GM18858 (cell line): ENCODE measurements at regions not wholly inside any gene's neighbourhood (a gene's known extent, or its start where the extent isn't known, plus 50 kb on each side); places are given as distances from the start of the nearest gene placed in this dataset.
A peak's percentile ranks its signal among the peaks of the same experiment; 100 is the strongest.
"Not testable (repeated sequence)": the region's sequence is repeated elsewhere in the genome, so short reads cannot be mapped to it uniquely, and the experiment has no call there.

ENCODE experiments used
- ATAC-seq: cut with Tn5 transposase; IDR thresholded peaks from one replicate; pipeline ENCODE4 v1.9.1; 2021; ENCODE audit not compliant: unreplicated experiment

GRCh38 chr20:26218301-26218700 is 521.6 kb upstream of the ZNF337 start:
- ATAC-seq = no peak

DNA sequence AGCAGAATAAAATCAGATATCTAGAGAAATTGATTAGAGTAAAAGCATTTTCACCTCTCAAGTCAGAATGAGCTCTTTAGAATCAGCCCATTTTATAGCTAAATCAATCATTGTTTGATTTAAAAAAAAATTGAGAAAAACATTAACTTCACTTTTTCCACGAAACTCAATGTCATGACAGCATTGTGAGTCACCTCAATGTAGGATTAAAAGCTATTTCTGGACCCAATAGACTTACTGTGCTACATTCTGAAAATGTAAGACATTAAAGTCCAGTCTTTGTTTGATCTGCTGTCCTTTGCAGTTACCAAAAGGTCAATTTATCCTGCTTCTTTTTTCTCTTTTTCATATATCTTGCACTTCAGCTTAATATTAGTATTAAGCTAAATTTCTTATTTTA is 519.4 kb upstream of the ZNF337 start:
- no peak for ATAC-seq

GRCh38 chr20:26214991-26215390 is 518.3 kb upstream of the ZNF337 start:
- no peak for ATAC-seq

GRCh38 chr20:26209171-26209941 is 512.7 kb upstream of the ZNF337 start:
- ATAC-seq = no peak

GRCh38 chr20:26208296-26209091 is 511.8 kb upstream of the ZNF337 start:
- no peak for ATAC-seq

DNA sequence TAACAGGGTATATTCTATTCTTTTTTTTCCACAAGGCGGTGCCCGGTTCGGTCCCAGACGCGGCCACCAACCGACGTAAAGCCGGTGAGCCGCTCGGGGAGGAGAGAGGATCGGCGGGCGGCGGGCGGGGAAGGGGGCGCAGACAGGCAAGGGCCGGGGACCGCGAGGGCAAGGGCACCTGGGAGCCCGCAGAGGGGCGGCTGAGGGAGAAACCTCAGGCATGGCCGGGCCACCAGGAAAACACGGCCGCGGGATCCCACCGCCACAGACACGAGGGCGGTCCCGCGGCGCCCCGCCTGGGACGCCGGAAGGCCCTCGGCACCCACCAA is 511.3 kb upstream of the ZNF337 start:
- ATAC-seq = not testable (repeated sequence)

DNA sequence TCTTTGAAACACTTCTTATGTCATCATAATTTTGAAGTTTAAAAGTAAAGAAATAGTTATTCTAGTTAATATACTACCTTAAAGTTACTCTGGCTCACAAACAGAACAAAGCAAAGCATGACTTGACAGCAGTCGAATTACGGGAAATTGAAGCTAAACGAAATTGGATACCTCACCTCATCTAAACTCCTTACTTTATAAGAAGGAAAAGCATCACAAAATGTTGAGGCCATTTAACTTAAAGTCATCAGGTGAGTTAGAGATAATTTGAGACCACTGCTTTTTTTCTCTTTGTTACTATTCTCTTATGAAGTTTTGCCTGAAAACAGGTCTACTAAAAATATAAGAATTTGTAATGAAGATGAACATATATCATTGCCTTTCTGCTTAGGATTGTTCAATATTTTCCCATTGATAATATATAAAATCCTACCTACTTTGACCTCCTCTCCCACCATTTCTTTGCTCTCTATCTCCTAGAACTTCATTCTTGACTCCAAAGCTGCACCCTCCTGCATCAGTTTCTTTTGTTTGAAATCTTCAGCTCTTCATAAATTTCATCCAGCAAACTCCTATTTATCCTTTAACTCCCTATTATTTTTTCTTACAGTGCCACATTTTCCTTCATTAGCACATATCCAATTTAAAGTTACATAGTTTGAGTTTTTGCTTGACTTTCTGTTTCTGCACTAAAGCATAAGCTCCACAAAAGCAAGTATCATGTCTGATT is 510.7 kb upstream of the ZNF337 start:
- no peak for ATAC-seq

GRCh38 chr20:26205350-26205749 is 508.7 kb upstream of the ZNF337 start:
- ATAC-seq = no peak

- not testable (repeated sequence) for ATAC-seq
Observed at GRCh38 chr20:26201026-26201425, 504.4 kb upstream of the ZNF337 start.

GRCh38 chr20:26187329-26187728 is 490.7 kb upstream of the ZNF337 start:
- peak; percentile 76 for ATAC-seq

DNA sequence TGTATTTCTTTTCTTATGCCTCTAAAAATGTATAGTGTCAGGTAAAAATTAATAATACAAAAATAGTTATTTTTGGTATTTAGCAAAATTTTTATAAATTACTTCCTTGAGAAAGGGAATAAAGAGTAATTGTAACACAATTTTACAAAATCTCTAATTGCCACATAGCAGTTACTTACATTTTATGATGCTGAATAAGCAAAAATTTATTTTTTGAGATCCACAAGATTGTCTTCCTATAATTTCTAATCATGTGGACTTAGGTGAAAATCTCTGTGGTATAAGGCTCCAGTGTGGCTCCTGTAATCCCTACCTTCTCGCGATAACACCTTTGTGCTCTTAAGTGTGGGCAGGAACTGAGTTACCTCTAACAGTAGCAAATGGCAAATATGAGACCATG is 487.1 kb upstream of the ZNF337 start:
- not testable (repeated sequence) for ATAC-seq

GRCh38 chr20:26181364-26181763 is 484.7 kb upstream of the ZNF337 start:
- ATAC-seq = not testable (repeated sequence)

GRCh38 chr20:26171875-26172274 is 475.2 kb upstream of the ZNF337 start:
- not testable (repeated sequence) for ATAC-seq

GRCh38 chr20:26169506-26169905 is 472.9 kb upstream of the ZNF337 start:
- ATAC-seq = no peak

DNA sequence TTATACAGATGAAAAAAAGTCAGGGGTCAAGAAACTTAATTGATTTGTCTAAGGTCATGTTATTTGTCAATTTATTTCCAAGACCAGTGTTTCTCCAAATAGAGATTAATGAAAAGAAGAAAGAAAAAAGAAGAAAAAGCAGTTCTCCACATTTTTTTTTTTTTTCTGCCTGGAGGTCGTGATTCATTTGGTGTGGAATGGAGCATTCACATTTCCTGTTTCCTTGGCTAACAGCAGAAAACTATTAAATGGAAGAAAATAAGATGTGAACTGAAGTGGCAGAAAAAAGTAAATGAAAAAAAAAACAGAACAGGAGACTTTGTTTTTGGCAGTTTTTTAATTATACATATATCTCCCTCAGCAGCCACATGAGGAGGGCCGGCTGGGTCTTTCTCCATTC is 470.8 kb upstream of the ZNF337 start:
- ATAC-seq = no peak

DNA sequence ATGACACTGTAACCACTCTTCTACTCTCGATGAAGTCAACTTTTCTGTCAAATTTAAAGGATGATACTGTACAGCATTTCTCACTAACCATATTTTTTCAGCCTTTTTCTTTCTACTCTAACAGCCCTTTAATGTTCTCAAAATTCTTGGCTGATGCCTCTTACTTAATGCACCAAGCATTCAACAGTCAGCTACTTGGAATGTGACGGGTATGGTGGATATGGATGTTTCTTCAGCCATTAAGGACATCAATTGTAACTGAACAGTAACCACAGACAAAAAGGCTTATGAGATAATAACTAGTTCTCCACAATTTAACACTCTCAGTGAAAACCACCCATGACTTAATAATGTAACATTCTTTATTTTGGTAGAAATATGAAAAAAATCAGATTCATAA is 467.2 kb upstream of the ZNF337 start:
- ATAC-seq = no peak

DNA sequence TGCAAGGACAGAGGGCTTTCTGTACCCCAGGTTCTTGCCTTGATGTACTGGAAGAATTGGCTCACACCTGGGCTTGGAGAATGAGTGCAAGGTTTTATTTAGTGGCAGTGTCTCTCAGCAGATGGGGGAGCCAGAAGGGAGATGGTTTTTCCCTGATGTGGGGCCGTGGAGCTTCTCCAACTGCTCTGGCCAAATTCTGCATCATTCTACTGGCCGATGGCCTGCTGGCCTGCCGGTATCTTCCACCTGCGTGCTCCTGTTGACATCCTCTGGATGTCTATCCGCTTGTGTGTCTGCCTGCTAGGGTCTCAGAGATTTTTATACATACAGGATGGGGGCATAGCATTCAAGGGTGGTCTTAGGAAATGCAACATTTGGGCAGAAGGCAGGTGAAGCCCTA is 466.5 kb upstream of the ZNF337 start:
- not testable (repeated sequence) for ATAC-seq

- not testable (repeated sequence) for ATAC-seq
Observed at GRCh38 chr20:26161741-26162140, 465.1 kb upstream of the ZNF337 start.

GRCh38 chr20:26160916-26161315 is 464.3 kb upstream of the ZNF337 start:
- ATAC-seq = not testable (repeated sequence)

GRCh38 chr20:26154224-26154623 is 457.6 kb upstream of the ZNF337 start:
- no peak for ATAC-seq

- no peak for ATAC-seq
Observed at GRCh38 chr20:26135325-26136110, 438.9 kb upstream of the ZNF337 start.
